ENCODE measurements at regions not wholly inside any gene's neighbourhood (a gene's known extent, or its start where the extent isn't known, plus 50 kb on each side); places are given as distances from the start of the nearest gene placed in this dataset.
"Not testable (repeated sequence)": the region's sequence is repeated elsewhere in the genome, so short reads cannot be mapped to it uniquely, and the experiment has no call there.

GRCh38 chr5:7146886-7147285, 249.1 kb upstream of the ADCY2 start:
- no peak overlapping the region for H3K27ac ChIP-seq (ENCODE audit: low read depth, low read length)
- H3K4me2 ChIP-seq (ENCODE audit: low read length), result no peak overlapping the region
- no peaks in the 10 kb centered on the region for H3K79me2 ChIP-seq (ENCODE audit: control insufficient read depth, low read length)
- TF ChIP-seq EZH2phosphoT487 (IDR thresholded peaks at IDR 0.05; ENCODE audit: borderline replicate concordance, low read length) (no peak), CTCF (IDR thresholded peaks at IDR 0.05; ENCODE audit: low read depth, low read length, poor library complexity, severe bottlenecking) (no peak)
- no peaks in the 10 kb centered on the region for H4K20me1 ChIP-seq (ENCODE audit: control insufficient read depth, insufficient read depth, low read depth, low read length)
- H3F3A ChIP-seq (ENCODE audit: control insufficient read depth, insufficient read depth), result no peaks in the 10 kb centered on the region
- no peaks in the 10 kb centered on the region for H3K27me3 ChIP-seq (ENCODE audit: control insufficient read depth, low read length)
- no peaks in the 10 kb centered on the region for H3K9me2 ChIP-seq (replicated peaks; ENCODE audit: control insufficient read depth, low read length)
- no peak overlapping the region for H3K4me3 ChIP-seq (ENCODE audit: low read length)
- no peaks in the 10 kb centered on the region for H3K36me3 ChIP-seq (ENCODE audit: control insufficient read depth, low read length)
- H3K9me3 ChIP-seq (ENCODE audit: control insufficient read depth, insufficient read depth, low read length), result no peaks in the 10 kb centered on the region
- no peaks in the 10 kb centered on the region for H3K4me1 ChIP-seq (ENCODE audit: control insufficient read depth, low read length)

- TF ChIP-seq CTCF (IDR thresholded peaks at IDR 0.05; ENCODE audit: low read depth, low read length, poor library complexity, severe bottlenecking) (no peak), EZH2phosphoT487 (IDR thresholded peaks at IDR 0.05; ENCODE audit: borderline replicate concordance, low read length) (no peak)
- no peak overlapping the region for H3K4me3 ChIP-seq (ENCODE audit: low read length)
- no peaks in the 10 kb centered on the region for H3K27me3 ChIP-seq (ENCODE audit: control insufficient read depth, low read length)
- H3K4me2 ChIP-seq (ENCODE audit: low read length), result no peak overlapping the region
- no peak overlapping the region for H3K27ac ChIP-seq (ENCODE audit: low read depth, low read length)
- H3K36me3 ChIP-seq (ENCODE audit: control insufficient read depth, low read length), result no peaks in the 10 kb centered on the region
- no peaks in the 10 kb centered on the region for H3K79me2 ChIP-seq (ENCODE audit: control insufficient read depth, low read length)
- no peaks in the 10 kb centered on the region for H3K9me2 ChIP-seq (replicated peaks; ENCODE audit: control insufficient read depth, low read length)
- no peaks in the 10 kb centered on the region for H4K20me1 ChIP-seq (ENCODE audit: control insufficient read depth, insufficient read depth, low read depth, low read length)
- no peaks in the 10 kb centered on the region for H3K4me1 ChIP-seq (ENCODE audit: control insufficient read depth, low read length)
- no peaks in the 10 kb centered on the region for H3K9me3 ChIP-seq (ENCODE audit: control insufficient read depth, insufficient read depth, low read length)
- H3F3A ChIP-seq (ENCODE audit: control insufficient read depth, insufficient read depth), result no peaks in the 10 kb centered on the region
Observed at GRCh38 chr5:7157083-7157482, 238.9 kb upstream of the ADCY2 start.

- Histone ChIP-seq H3K4me1 (ENCODE audit: control insufficient read depth, low read length) (no peaks in the 10 kb centered on the region), H3K27ac (ENCODE audit: low read depth, low read length) (no peak overlapping the region), H3K4me2 (ENCODE audit: low read length) (no peak overlapping the region), H3K9me3 (ENCODE audit: control insufficient read depth, insufficient read depth, low read length) (no peaks in the 10 kb centered on the region), H3K9me2 (replicated peaks; ENCODE audit: control insufficient read depth, low read length) (no peaks in the 10 kb centered on the region), H3K27me3 (ENCODE audit: control insufficient read depth, low read length) (no peaks in the 10 kb centered on the region), H3F3A (ENCODE audit: control insufficient read depth, insufficient read depth) (no peaks in the 10 kb centered on the region), H4K20me1 (ENCODE audit: control insufficient read depth, insufficient read depth, low read depth, low read length) (no peaks in the 10 kb centered on the region), H3K4me3 (ENCODE audit: low read length) (no peak overlapping the region), H3K79me2 (ENCODE audit: control insufficient read depth, low read length) (no peaks in the 10 kb centered on the region), H3K36me3 (ENCODE audit: control insufficient read depth, low read length) (no peaks in the 10 kb centered on the region)
- TF ChIP-seq CTCF (IDR thresholded peaks at IDR 0.05; ENCODE audit: low read depth, low read length, poor library complexity, severe bottlenecking) (no peak), EZH2phosphoT487 (IDR thresholded peaks at IDR 0.05; ENCODE audit: borderline replicate concordance, low read length) (no peak)
Observed at GRCh38 chr5:7169240-7169878, 226.6 kb upstream of the ADCY2 start.

- not testable (repeated sequence) for H3K4me3 ChIP-seq (ENCODE audit: low read length); H3K4me2 ChIP-seq (ENCODE audit: low read length); H3K9me3 ChIP-seq (ENCODE audit: control insufficient read depth, insufficient read depth, low read length); H3K27ac ChIP-seq (ENCODE audit: low read depth, low read length); H3K27me3 ChIP-seq (ENCODE audit: control insufficient read depth, low read length); H3K79me2 ChIP-seq (ENCODE audit: control insufficient read depth, low read length); H3K4me1 ChIP-seq (ENCODE audit: control insufficient read depth, low read length); H3F3A ChIP-seq (ENCODE audit: control insufficient read depth, insufficient read depth); H4K20me1 ChIP-seq (ENCODE audit: control insufficient read depth, insufficient read depth, low read depth, low read length); H3K36me3 ChIP-seq (ENCODE audit: control insufficient read depth, low read length); H3K9me2 ChIP-seq (replicated peaks; ENCODE audit: control insufficient read depth, low read length)
Observed at GRCh38 chr5:7170785-7171184, 225.2 kb upstream of the ADCY2 start.
